ENCODE measurements at regions not wholly inside any gene's neighbourhood (a gene's known extent, or its start where the extent isn't known, plus 50 kb on each side); places are given as distances from the start of the nearest gene placed in this dataset.

GRCh38 chr2:238988752-238989151 lies 140.9 kb downstream of the TWIST2 start:
- Histone ChIP-seq H3K9me3 (no peaks in the 10 kb centered on the region), H3K4me3 (no peak overlapping the region), H3K4me1 (no peaks in the 10 kb centered on the region), H3K36me3 (no peaks in the 10 kb centered on the region), H3K27me3 (no peaks in the 10 kb centered on the region), H3K27ac (no peak overlapping the region)
- TF ChIP-seq CTCF (IDR thresholded peaks at IDR 0.05): no peak
- TF ChIP-seq POLR2AphosphoS5 (IDR thresholded peaks at IDR 0.05): no peak
- no peak for TF ChIP-seq POLR2A (IDR thresholded peaks at IDR 0.05)
- no peak for TF ChIP-seq EP300 (IDR thresholded peaks at IDR 0.05)
- peak in 1 of 2 donors; percentile 38 for DNase-seq
- ATAC-seq (ENCODE audit: low FRiP score in 2 of 2): peak in 1 of 2 donors; percentile 16
- WGBS, 2 donors: 87 to 93% methylated on average over 4 to 5 of the region's 5 CpGs

- no peaks in the 10 kb centered on the region for H3K9me3 ChIP-seq
- ATAC-seq (ENCODE audit: low FRiP score in 2 of 2) (no peak), DNase-seq (no peak)
- H3K36me3 ChIP-seq: no peaks in the 10 kb centered on the region
- WGBS, 2 donors: 94% methylated on average over 10 of the region's 10 CpGs
- no peak for TF ChIP-seq CTCF (IDR thresholded peaks at IDR 0.05)
- no peak for TF ChIP-seq POLR2A (IDR thresholded peaks at IDR 0.05)
- TF ChIP-seq POLR2AphosphoS5 (IDR thresholded peaks at IDR 0.05): no peak
- TF ChIP-seq EP300 (IDR thresholded peaks at IDR 0.05): no peak
- H3K27ac ChIP-seq: no peak overlapping the region
- no peaks in the 10 kb centered on the region for H3K4me1 ChIP-seq
- H3K27me3 ChIP-seq: no peaks in the 10 kb centered on the region
- H3K4me3 ChIP-seq: no peak overlapping the region
These were observed 141.6 kb downstream of the TWIST2 start for GRCh38 chr2:238989484-238989883.

- Histone ChIP-seq H3K4me1 (no peaks in the 10 kb centered on the region), H3K27ac (no peak overlapping the region), H3K9me3 (peaks cover 0 to 6% (median 0%) of the 10 kb centered on the region in 4 donors), H3K27me3 (no peaks in the 10 kb centered on the region), H3K4me3 (no peak overlapping the region), H3K36me3 (no peaks in the 10 kb centered on the region)
- 96 to 97% methylated on average over 3 of the region's 3 CpGs for WGBS, 2 donors
- DNase-seq (no peak), ATAC-seq (ENCODE audit: low FRiP score in 2 of 2) (no peak)
- TF ChIP-seq CTCF (IDR thresholded peaks at IDR 0.05) (no peak), POLR2A (IDR thresholded peaks at IDR 0.05) (no peak), POLR2AphosphoS5 (IDR thresholded peaks at IDR 0.05) (no peak), EP300 (IDR thresholded peaks at IDR 0.05) (no peak)
These were observed 146.5 kb downstream of the TWIST2 start for GRCh38 chr2:238994432-238994831.

- WGBS, 2 donors: 80 to 89% methylated on average over 3 of the region's 3 CpGs
- Histone ChIP-seq H3K36me3 (no peaks in the 10 kb centered on the region), H3K9me3 (peaks cover 0 to 6% (median 0%) of the 10 kb centered on the region in 4 donors), H3K4me1 (no peaks in the 10 kb centered on the region), H3K4me3 (no peak overlapping the region), H3K27me3 (no peaks in the 10 kb centered on the region), H3K27ac (no peak overlapping the region)
- ATAC-seq (ENCODE audit: low FRiP score in 2 of 2) (no peak), DNase-seq (no peak)
- TF ChIP-seq POLR2A (IDR thresholded peaks at IDR 0.05) (no peak), EP300 (IDR thresholded peaks at IDR 0.05) (no peak), POLR2AphosphoS5 (IDR thresholded peaks at IDR 0.05) (no peak), CTCF (IDR thresholded peaks at IDR 0.05) (no peak)
These were observed 147.0 kb downstream of the TWIST2 start for GRCh38 chr2:238994876-238995275.

- DNase-seq (no peak), ATAC-seq (ENCODE audit: low FRiP score in 2 of 2) (no peak)
- WGBS, 2 donors: 74 to 93% methylated on average over 1 of the region's 1 CpG
- Histone ChIP-seq H3K36me3 (no peaks in the 10 kb centered on the region), H3K9me3 (peaks cover 0 to 6% (median 0%) of the 10 kb centered on the region in 4 donors), H3K27ac (no peak overlapping the region), H3K27me3 (no peaks in the 10 kb centered on the region), H3K4me3 (no peak overlapping the region), H3K4me1 (no peaks in the 10 kb centered on the region)
- TF ChIP-seq CTCF (IDR thresholded peaks at IDR 0.05) (no peak), EP300 (IDR thresholded peaks at IDR 0.05) (no peak), POLR2AphosphoS5 (IDR thresholded peaks at IDR 0.05) (no peak), POLR2A (IDR thresholded peaks at IDR 0.05) (no peak)
These were observed 147.7 kb downstream of the TWIST2 start for GRCh38 chr2:238995634-238996033.
